Keratinocyte (primary cell): ENCODE measurements at regions not wholly inside any gene's neighbourhood (a gene's known extent, or its start where the extent isn't known, plus 50 kb on each side); places are given as distances from the start of the nearest gene placed in this dataset.

Source experiments
- EZH2 ChIP-seq: IDR thresholded peaks from one replicate; pipeline ENCODE4 v1.6.1; 2012; ENCODE audit warnings: inconsistent platforms, mild to moderate bottlenecking, low read length, moderate library complexity
- TF ChIP-seq, protein P1 (sequence below), 3 experiments: IDR thresholded peaks in 1 of 3; conservative IDR thresholded peaks in 1 of 3; optimal IDR thresholded peaks in 1 of 3; 2 replicates in 2 of 3; 3 replicates in 1 of 3; pipeline versions ENCODE3 to v1.5.1; 2011; ENCODE audit warnings: low read length in 3 of 3, mild to moderate bottlenecking in 3 of 3, moderate library complexity in 2 of 3, control low read depth in 1 of 3, inconsistent platforms in 1 of 3; ENCODE audit not compliant: insufficient read depth in 2 of 3; ENCODE audit errors: extremely low read depth in 1 of 3

DNA sequence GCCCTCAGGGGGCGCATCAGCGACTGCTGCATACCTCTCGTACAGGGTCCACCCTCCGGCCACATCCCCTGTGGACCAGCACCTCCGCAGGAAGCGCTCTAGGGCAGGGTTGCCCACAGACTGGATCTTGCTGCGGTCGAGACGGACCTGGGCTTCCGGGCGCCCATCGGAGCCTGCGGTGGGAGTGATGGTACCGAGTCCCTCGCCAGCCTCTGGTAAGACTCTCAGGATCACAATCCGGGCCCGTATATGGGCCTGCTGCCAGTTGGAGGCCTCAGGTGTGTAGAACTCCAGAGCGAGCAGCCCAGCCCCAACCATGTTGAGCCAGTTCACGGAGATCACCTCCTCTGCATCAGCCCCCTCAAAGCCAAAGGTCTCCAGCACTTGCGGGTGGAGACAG is 323.0 kb downstream of the ANXA1 start:
- no peak for TF ChIP-seq EZH2
- TF ChIP-seq, protein P1, sequence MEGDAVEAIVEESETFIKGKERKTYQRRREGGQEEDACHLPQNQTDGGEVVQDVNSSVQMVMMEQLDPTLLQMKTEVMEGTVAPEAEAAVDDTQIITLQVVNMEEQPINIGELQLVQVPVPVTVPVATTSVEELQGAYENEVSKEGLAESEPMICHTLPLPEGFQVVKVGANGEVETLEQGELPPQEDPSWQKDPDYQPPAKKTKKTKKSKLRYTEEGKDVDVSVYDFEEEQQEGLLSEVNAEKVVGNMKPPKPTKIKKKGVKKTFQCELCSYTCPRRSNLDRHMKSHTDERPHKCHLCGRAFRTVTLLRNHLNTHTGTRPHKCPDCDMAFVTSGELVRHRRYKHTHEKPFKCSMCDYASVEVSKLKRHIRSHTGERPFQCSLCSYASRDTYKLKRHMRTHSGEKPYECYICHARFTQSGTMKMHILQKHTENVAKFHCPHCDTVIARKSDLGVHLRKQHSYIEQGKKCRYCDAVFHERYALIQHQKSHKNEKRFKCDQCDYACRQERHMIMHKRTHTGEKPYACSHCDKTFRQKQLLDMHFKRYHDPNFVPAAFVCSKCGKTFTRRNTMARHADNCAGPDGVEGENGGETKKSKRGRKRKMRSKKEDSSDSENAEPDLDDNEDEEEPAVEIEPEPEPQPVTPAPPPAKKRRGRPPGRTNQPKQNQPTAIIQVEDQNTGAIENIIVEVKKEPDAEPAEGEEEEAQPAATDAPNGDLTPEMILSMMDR (optimal IDR thresholded peaks at IDR 0.05 in 1 of 3, IDR thresholded peaks at IDR 0.05 in 1 of 3, conservative IDR thresholded peaks at IDR 0.05 in 1 of 3; ENCODE audit: extremely low read depth in 1 of 3, insufficient read depth in 2 of 3, low read length in 3 of 3) = no peak
